HepG2 (cell line): ENCODE measurements at regions not wholly inside any gene's neighbourhood (a gene's known extent, or its start where the extent isn't known, plus 50 kb on each side); places are given as distances from the start of the nearest gene placed in this dataset.

Source experiments
- ATAC-seq: fragments of 200-7000 bp; cut with Tn5 transposase; 3 replicates; pipeline ENCODE4 v1.9.1; 2020; ENCODE audit warnings: mild to moderate bottlenecking, moderate library complexity
- BruUV-seq: library from RNA; stranded (reverse); fragments of 400-500 nt; replicated peaks from 2 replicates; lab custom pipeline; 2021; lab: Mats Ljungman, UMichigan
- CTCF ChIA-PET: fragments of 300-600 bp; formaldehyde crosslinking; extraction: SDS; loops from one replicate; lab custom pipeline; 2021; ENCODE audit warnings: low total read pairs, inconsistent platforms, low intra/inter-chr PET ratio; lab: Yijun Ruan, JAX
- POLR2A ChIA-PET: fragments of 350-600 bp; sonication (Branson Sonifier 250); formaldehyde crosslinking; loops from one replicate; lab custom pipeline; 2020; ENCODE audit warnings: antibody characterized with exemption, inconsistent platforms; lab: Yijun Ruan, JAX
- DNase-seq: peaks from one replicate; pipeline ENCODE4 v3.0.0-alpha.2; 2015; ENCODE audit warnings: low spot score
- FAIRE-seq: peaks from 3 replicates; lab custom pipeline; 2011; peaks lifted over from hg19 to GRCh38; lab: Jason Lieb, UNC
- H2AFZ ChIP-seq: one replicate; pipeline ENCODE4 v1.6.1; 2011; ENCODE audit warnings: low read length, inconsistent platforms
- H3K27ac ChIP-seq: fragments of 300-600 bp; 3 replicates; pipeline ENCODE4 v1.8.0; 2011; ENCODE audit warnings: mixed run types, mild to moderate bottlenecking, mixed read lengths, low read length, inconsistent platforms; ENCODE audit not compliant: insufficient read depth; ENCODE audit errors: extremely low read length
- H3K27me3 ChIP-seq, 2 experiments: fragments of 200-600 bp in 1 of 2; 2 replicates in 1 of 2; 3 replicates in 1 of 2; pipeline versions ENCODE4 v1.6.0 to v1.8.0; 2011; ENCODE audit warnings: low read length in 2 of 2, mild to moderate bottlenecking in 2 of 2, moderate library complexity in 2 of 2, inconsistent platforms in 1 of 2; ENCODE audit not compliant: insufficient read depth in 2 of 2, control insufficient read depth in 1 of 2
- H3K36me3 ChIP-seq, 2 experiments: fragments of 200-600 bp in 1 of 2; replicated peaks in 1 of 2; 2 replicates in 1 of 2; 3 replicates in 1 of 2; pipeline versions ENCODE4 v1.5.1 to v1.8.0; 2011; ENCODE audit warnings: low read length in 2 of 2, inconsistent platforms in 1 of 2; ENCODE audit not compliant: insufficient read depth in 2 of 2, control insufficient read depth in 1 of 2
- H3K4me1 ChIP-seq: 2 replicates; pipeline ENCODE4 v1.5.1; 2012; ENCODE audit warnings: low read length, inconsistent platforms; ENCODE audit not compliant: insufficient read depth
- H3K4me2 ChIP-seq: 2 replicates; pipeline ENCODE4 v1.6.0; 2011; ENCODE audit warnings: low read depth, low read length, inconsistent platforms
- H3K4me3 ChIP-seq, 3 experiments: fragments of 200-600 bp in 1 of 3; sonication (generic), shearing (Covaris generic) in 1 of 3; replicated peaks in 1 of 3; 2 replicates each; pipeline ENCODE4 v1.5.1; 2011 to 2016; ENCODE audit warnings: low read length in 3 of 3, inconsistent platforms in 2 of 3, low read depth in 2 of 3, mild to moderate bottlenecking in 2 of 3, control low read depth in 1 of 3, mixed read lengths in 1 of 3; ENCODE audit not compliant: insufficient read depth in 1 of 3
- H3K79me2 ChIP-seq: one replicate; pipeline ENCODE4 v1.6.1; 2011; ENCODE audit warnings: low read length, inconsistent platforms; ENCODE audit not compliant: insufficient read depth
- H3K9ac ChIP-seq: 2 replicates; pipeline ENCODE4 v1.6.0; 2011; ENCODE audit warnings: mild to moderate bottlenecking, low read depth, low read length, inconsistent platforms; ENCODE audit not compliant: insufficient read depth
- H3K9me3 ChIP-seq: 2 replicates; pipeline ENCODE4 v1.5.1; 2012; ENCODE audit warnings: mild to moderate bottlenecking, low read length
- H4K20me1 ChIP-seq: 2 replicates; pipeline ENCODE4 v1.6.0; 2011; ENCODE audit warnings: inconsistent platforms, mild to moderate bottlenecking, low read length, moderate library complexity; ENCODE audit not compliant: insufficient read depth
- LCORL ChIP-seq, 2 experiments: fragments of 450-650 bp in 1 of 2; sonication (generic) in 1 of 2; formaldehyde crosslinking in 1 of 2; IDR thresholded peaks; 2 replicates each; pipeline versions ENCODE4 v1.5.0 to v1.6.1; 2017 to 2020; ENCODE audit warnings: antibody characterized with exemption in 1 of 2, missing genetic modification reagents in 1 of 2
- MXI1 ChIP-seq: IDR thresholded peaks from 3 replicates; pipeline ENCODE4 v1.6.1; 2012; ENCODE audit warnings: low read depth, low read length, inconsistent platforms, borderline replicate concordance
- NFRKB ChIP-seq: fragments of 450-650 bp; IDR thresholded peaks from 2 replicates; pipeline ENCODE4 v1.6.1; 2017
- NFYC ChIP-seq: IDR thresholded peaks from 2 replicates; pipeline ENCODE4 v1.6.1; 2016; ENCODE audit warnings: missing genetic modification reagents, missing compliant biosample characterization
- NPAS2 ChIP-seq: sonication (generic); formaldehyde crosslinking; IDR thresholded peaks from 2 replicates; pipeline ENCODE4 v1.8.0; 2022; ENCODE audit warnings: mild to moderate bottlenecking, missing genetic modification reagents, borderline replicate concordance
- PAWR ChIP-seq: sonication (generic); formaldehyde crosslinking; IDR thresholded peaks from 2 replicates; pipeline ENCODE4 v1.4.0; 2020; ENCODE audit warnings: missing genetic modification reagents, mild to moderate bottlenecking, borderline replicate concordance
- PLRG1 ChIP-seq: fragments of 450-650 bp; conservative IDR thresholded peaks from 2 replicates; pipeline ENCODE4 v1.6.1; 2016
- SNAPC5 ChIP-seq: sonication (generic); formaldehyde crosslinking; IDR thresholded peaks from 2 replicates; pipeline ENCODE4 v1.8.1; 2023; ENCODE audit warnings: mild to moderate bottlenecking, missing genetic modification reagents, borderline replicate concordance
- ZMYM3 ChIP-seq: sonication (generic); formaldehyde crosslinking; IDR thresholded peaks from 2 replicates; pipeline ENCODE4 v1.5.1; 2020; ENCODE audit warnings: mild to moderate bottlenecking, missing genetic modification reagents
- ZSCAN21 ChIP-seq: sonication (generic); formaldehyde crosslinking; IDR thresholded peaks from 2 replicates; pipeline ENCODE4 v1.8.0; 2022; ENCODE audit warnings: mild to moderate bottlenecking, missing genetic modification reagents, moderate library complexity, borderline replicate concordance
- WGBS: methylation state at CpG from one replicate; pipeline ENCODE4 v1.1.6; 2017; ENCODE audit warnings: low lambda C conversion rate; 5-methylcytosine and 5-hydroxymethylcytosine counted together
- in situ Hi-C: cut with HindIII; loops from 2 replicates; pipeline ENCODE4 v1.10.0; 2017; ENCODE audit warnings: low pct_unique_long_range_greater_than_20kb; ENCODE audit not compliant: extremely low pct_ligation_motif_present
- intact Hi-C: fragments of 100-400 bp; cut with micrococcal nuclease; formaldehyde crosslinking; loops from one replicate; pipeline ENCODE4 v1.10.0; 2022; ENCODE audit not compliant: unreplicated experiment
- TF ChIP-seq, protein P1 (sequence below): IDR thresholded peaks from 2 replicates; pipeline ENCODE4 v1.6.1; 2016; ENCODE audit warnings: low read depth, borderline replicate concordance
- TF ChIP-seq, protein P2 (sequence below): IDR thresholded peaks from 2 replicates; pipeline ENCODE4 v1.6.1; 2012; ENCODE audit warnings: inconsistent platforms

DNA sequence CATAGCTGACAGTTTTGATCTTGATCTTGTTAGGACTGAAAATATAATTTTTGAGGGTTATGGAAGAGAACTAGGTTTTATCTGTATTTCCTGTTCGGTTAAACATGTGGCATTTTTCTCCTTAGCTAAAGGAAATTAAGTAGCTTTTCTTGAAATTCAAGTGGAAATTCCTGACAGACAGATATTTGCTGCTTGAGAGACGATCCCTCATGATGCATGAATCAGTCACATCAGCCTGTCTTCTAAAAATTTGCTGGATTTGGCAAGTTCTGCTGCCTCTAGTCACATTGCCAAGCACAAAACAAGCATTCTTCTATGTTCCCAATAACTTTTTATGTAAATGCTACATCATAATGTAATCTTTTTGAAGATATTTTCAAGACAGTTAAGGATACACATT lies 201.8 kb upstream of the ATP5MC3 start:
- no peak overlapping the region for H3K27ac ChIP-seq
- TF ChIP-seq LCORL (IDR thresholded peaks at IDR 0.05) (no peak), LCORL (CRISPR knock-in tag; IDR thresholded peaks at IDR 0.05) (no peak), PLRG1 (no peak), SNAPC5 (CRISPR knock-in tag) (no peak), ZMYM3 (CRISPR knock-in tag) (no peak), MXI1 (no peak), NFRKB (no peak), NPAS2 (CRISPR knock-in tag) (no peak), ZSCAN21 (CRISPR knock-in tag) (no peak), PAWR (no peak), NFYC (CRISPR knock-in tag) (no peak)
- TF ChIP-seq, protein P1, sequence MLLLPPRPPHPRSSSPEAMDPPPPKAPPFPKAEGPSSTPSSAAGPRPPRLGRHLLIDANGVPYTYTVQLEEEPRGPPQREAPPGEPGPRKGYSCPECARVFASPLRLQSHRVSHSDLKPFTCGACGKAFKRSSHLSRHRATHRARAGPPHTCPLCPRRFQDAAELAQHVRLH (CRISPR knock-in tag), result no peak
- TF ChIP-seq, protein P2, sequence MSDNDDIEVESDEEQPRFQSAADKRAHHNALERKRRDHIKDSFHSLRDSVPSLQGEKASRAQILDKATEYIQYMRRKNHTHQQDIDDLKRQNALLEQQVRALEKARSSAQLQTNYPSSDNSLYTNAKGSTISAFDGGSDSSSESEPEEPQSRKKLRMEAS, result no peak
- H3K9ac ChIP-seq, result no peak overlapping the region
- intact Hi-C loops (no loop called here), in situ Hi-C loops (no loop called here)
- no peaks in the 10 kb centered on the region for H3K36me3 ChIP-seq
- POLR2A ChIA-PET, result no interaction called here
- H3K27me3 ChIP-seq, result no peaks in the 10 kb centered on the region
- FAIRE-seq (no peak), DNase-seq (no peak), ATAC-seq (no peak)
- no peaks in the 10 kb centered on the region for H4K20me1 ChIP-seq
- no TSS peak for BruUV-seq
- H2AFZ ChIP-seq, result no peak overlapping the region
- 0% methylated on average over 2 of the region's 2 CpGs for WGBS
- no peak overlapping the region for H3K4me3 ChIP-seq
- H3K4me1 ChIP-seq, result no peaks in the 10 kb centered on the region
- CTCF ChIA-PET, result no interaction called here
- H3K9me3 ChIP-seq, result peaks cover 32% of the 10 kb centered on the region
- H3K4me2 ChIP-seq, result no peak overlapping the region
- H3K79me2 ChIP-seq, result no peaks in the 10 kb centered on the region
